ENCODE measurements at regions not wholly inside any gene's neighbourhood (a gene's known extent, or its start where the extent isn't known, plus 50 kb on each side); places are given as distances from the start of the nearest gene placed in this dataset.

- TF ChIP-seq CTCF (IDR thresholded peaks at IDR 0.05) (no peak), POLR2A (IDR thresholded peaks at IDR 0.05) (no peak), EP300 (IDR thresholded peaks at IDR 0.05; ENCODE audit: low read depth) (no peak), POLR2AphosphoS5 (IDR thresholded peaks at IDR 0.05) (no peak)
Measured at GRCh38 chr4:138312536-138312911, 70.4 kb upstream of the SLC7A11 start.
